A549 (cell line): ENCODE measurements at regions not wholly inside any gene's neighbourhood (a gene's known extent, or its start where the extent isn't known, plus 50 kb on each side); places are given as distances from the start of the nearest gene placed in this dataset.

Experiments
- ATAC-seq, 2 experiments: fragments of 200-7000 bp in 1 of 2; fragments of >200 bp in 1 of 2; cut with Nextera tagmentation in 1 of 2; cut with Tn5 transposase in 1 of 2; 3 replicates each; pipeline versions ENCODE4 v1.8.0 to v1.9.1; 2018 to 2020; ENCODE audit warnings: mild to moderate bottlenecking in 1 of 2, moderate library complexity in 1 of 2
- CTCF ChIA-PET: fragments of 300-600 bp; sonication (Branson Sonifier 250); formaldehyde crosslinking; extraction: SDS; loops from one replicate; lab custom pipeline; 2021; ENCODE audit warnings: antibody characterized with exemption, inconsistent platforms; lab: Yijun Ruan, JAX
- POLR2A ChIA-PET: fragments of 350-600 bp; formaldehyde crosslinking; extraction: SDS; loops from one replicate; lab custom pipeline; 2021; ENCODE audit warnings: antibody characterized with exemption, inconsistent platforms; lab: Yijun Ruan, JAX
- DNase-seq, 2 experiments: peaks; one replicate each; pipeline versions ENCODE4 v3.0.0 to v3.0.0-alpha.2; 2011 to 2016; ENCODE audit warnings: low read depth in 1 of 2, low spot score in 1 of 2
- FAIRE-seq: peaks from 2 replicates; lab custom pipeline; 2011; peaks lifted over from hg19 to GRCh38; lab: Jason Lieb, UNC
- H3K27ac ChIP-seq, 2 experiments: fragments of >200 bp; sonication (Bioruptor Twin); formaldehyde crosslinking; 3 replicates each; pipeline ENCODE4 v1.5.1; 2016 to 2017
- H3K4me1 ChIP-seq: fragments of >200 bp; sonication (Bioruptor Twin); formaldehyde crosslinking; 3 replicates; pipeline ENCODE4 v1.6.1; 2016
- H3K4me2 ChIP-seq: fragments of >200 bp; sonication (Bioruptor Twin); formaldehyde crosslinking; 3 replicates; pipeline ENCODE4 v1.6.1; 2016
- H3K4me3 ChIP-seq: fragments of >200 bp; sonication (Bioruptor Twin); formaldehyde crosslinking; 3 replicates; pipeline ENCODE4 v1.5.1; 2016
- H3K9me3 ChIP-seq: fragments of >200 bp; sonication (Bioruptor Twin); formaldehyde crosslinking; 3 replicates; pipeline ENCODE4 v1.6.1; 2016
- ATOH8 ChIP-seq: fragments of 250-450 bp; sonication (Bioruptor Pico); IDR thresholded peaks from 2 replicates; pipeline ENCODE4 v1.5.0; 2020; ENCODE audit warnings: low read depth, mild to moderate bottlenecking, moderate library complexity
- BCL3 ChIP-seq: fragments of >200 bp; sonication (Bioruptor Twin); formaldehyde crosslinking; IDR thresholded peaks from 3 replicates; pipeline ENCODE4 v1.6.1; 2016
- CBX2 ChIP-seq: fragments of 200-600 bp; sonication (generic); IDR thresholded peaks from 2 replicates; pipeline ENCODE4 v1.6.1; 2016; ENCODE audit warnings: low read depth, mild to moderate bottlenecking, borderline replicate concordance
- CEBPB ChIP-seq, 2 experiments: fragments of >200 bp in 1 of 2; sonication (Bioruptor Twin) in 1 of 2; formaldehyde crosslinking in 1 of 2; IDR thresholded peaks; 2 replicates each; pipeline ENCODE4 v1.6.1; 2012 to 2016
- ELK1 ChIP-seq: fragments of 150-350 bp; IDR thresholded peaks from 2 replicates; pipeline ENCODE4 v1.6.1; 2014; ENCODE audit warnings: low read depth, mild to moderate bottlenecking, low read length
- ESRRA ChIP-seq: fragments of 150-350 bp; IDR thresholded peaks from 2 replicates; pipeline ENCODE4 v1.6.1; 2014; ENCODE audit warnings: mild to moderate bottlenecking, low read length, borderline replicate concordance
- FOSB ChIP-seq: fragments of 250-450 bp; sonication (Bioruptor Pico); IDR thresholded peaks from 2 replicates; pipeline ENCODE4 v1.5.0; 2020; ENCODE audit warnings: mild to moderate bottlenecking, moderate library complexity
- HDAC2 ChIP-seq: fragments of 200-600 bp; sonication (generic); IDR thresholded peaks from 2 replicates; pipeline ENCODE4 v1.6.1; 2016
- HMGXB4 ChIP-seq: fragments of 250-450 bp; sonication (Bioruptor Pico); IDR thresholded peaks from 2 replicates; pipeline ENCODE4 v1.5.0; 2021; ENCODE audit warnings: mild to moderate bottlenecking, moderate library complexity, borderline replicate concordance
- JUN ChIP-seq, 2 experiments: fragments of >200 bp; sonication (Bioruptor Twin); formaldehyde crosslinking; IDR thresholded peaks; 2 replicates in 1 of 2; 3 replicates in 1 of 2; pipeline ENCODE4 v1.6.1; 2016 to 2017
- MAX ChIP-seq: IDR thresholded peaks from 2 replicates; pipeline ENCODE4 v1.6.1; 2012
- MAZ ChIP-seq: fragments of 150-350 bp; IDR thresholded peaks from 2 replicates; pipeline ENCODE4 v1.6.1; 2014; ENCODE audit warnings: antibody characterized with exemption, low read depth, low read length, borderline replicate concordance
- MYC ChIP-seq: IDR thresholded peaks from 2 replicates; pipeline ENCODE4 v1.6.1; 2012; ENCODE audit warnings: mild to moderate bottlenecking, inconsistent platforms, low read length, improper control_type of control experiment, borderline replicate concordance
- PBX3 ChIP-seq: IDR thresholded peaks from 2 replicates; pipeline ENCODE4 v1.6.1; 2012
- POLR2A ChIP-seq: IDR thresholded peaks from 2 replicates; pipeline ENCODE4 v1.6.1; 2012; ENCODE audit warnings: mild to moderate bottlenecking, low read length
- POLR2AphosphoS2 ChIP-seq: conservative IDR thresholded peaks from 2 replicates; pipeline ENCODE4 v1.6.1; 2012; ENCODE audit warnings: low read length, improper control_type of control experiment, inconsistent platforms
- RARB ChIP-seq: fragments of 250-450 bp; sonication (Bioruptor Pico); IDR thresholded peaks from 2 replicates; pipeline ENCODE4 v1.8.0; 2021; ENCODE audit warnings: mild to moderate bottlenecking, moderate library complexity
- REST ChIP-seq: fragments of 200-600 bp; sonication (generic); IDR thresholded peaks from 2 replicates; pipeline ENCODE4 v1.6.1; 2016; ENCODE audit warnings: antibody characterized with exemption, mild to moderate bottlenecking, moderate library complexity
- TP53 ChIP-seq: fragments of 250-450 bp; sonication (Bioruptor Pico); IDR thresholded peaks from 2 replicates; pipeline ENCODE4 v1.5.0; 2021; ENCODE audit warnings: mild to moderate bottlenecking, moderate library complexity
- USF2 ChIP-seq: fragments of 450-650 bp; IDR thresholded peaks from 2 replicates; pipeline ENCODE4 v1.6.1; 2014; ENCODE audit warnings: antibody characterized with exemption
- ZC3H11A ChIP-seq: fragments of 450-650 bp; IDR thresholded peaks from 2 replicates; pipeline ENCODE4 v1.6.1; 2014; ENCODE audit warnings: antibody characterized with exemption, mild to moderate bottlenecking
- ZNF302 ChIP-seq: fragments of 250-450 bp; sonication (Bioruptor Pico); IDR thresholded peaks from 2 replicates; pipeline ENCODE4 v1.9.0; 2021; ENCODE audit warnings: inconsistent platforms, mild to moderate bottlenecking, moderate library complexity
- WGBS: methylation state at CpG from one replicate; pipeline ENCODE4 v1.1.6; 2017; ENCODE audit errors: missing lambda C conversion rate; 5-methylcytosine and 5-hydroxymethylcytosine counted together

GRCh38 chr4:126658411-126658810 is 974.3 kb upstream of the INTU start:
- no peak for DNase-seq
- 0% methylated on average over 1 of the region's 1 CpG for WGBS
- TF ChIP-seq JUN (IDR thresholded peaks at IDR 0.05) = no peak
- no peak for TF ChIP-seq BCL3
- TF ChIP-seq TP53 (CRISPR knock-in tag) = no peak
- TF ChIP-seq CBX2 = no peak
- no peak for TF ChIP-seq RARB (CRISPR knock-in tag)
- no peak for TF ChIP-seq FOSB (CRISPR knock-in tag)
- no peak for TF ChIP-seq POLR2AphosphoS2
- no peak for TF ChIP-seq MAX
- TF ChIP-seq MYC = no peak
- TF ChIP-seq HDAC2 = no peak
- TF ChIP-seq ZNF302 = no peak
- TF ChIP-seq HMGXB4 (CRISPR knock-in tag) = no peak
- no peak for TF ChIP-seq MAZ
- TF ChIP-seq POLR2A = no peak
- no peak for TF ChIP-seq ELK1
- no peak for TF ChIP-seq PBX3
- ChIA-PET CTCF (no interaction called here), POLR2A (no interaction called here)
- Histone ChIP-seq H3K4me3 (no peak overlapping the region), H3K4me2 (no peak overlapping the region), H3K9me3 (no peaks in the 10 kb centered on the region), H3K4me1 (no peaks in the 10 kb centered on the region), H3K27ac (no peak overlapping the region)
- FAIRE-seq = no peak
- no peak for ATAC-seq

GRCh38 chr4:126661194-126661593 is 971.6 kb upstream of the INTU start:
- DNase-seq = no peak
- no peak overlapping the region for H3K4me2 ChIP-seq
- POLR2A ChIA-PET = no interaction called here
- H3K27ac ChIP-seq = no peak overlapping the region
- no peaks in the 10 kb centered on the region for H3K4me1 ChIP-seq
- CTCF ChIA-PET = no interaction called here
- H3K4me3 ChIP-seq = no peak overlapping the region
- ATAC-seq = no peak
- no peak for FAIRE-seq
- no peaks in the 10 kb centered on the region for H3K9me3 ChIP-seq
- no peak for TF ChIP-seq ZC3H11A
- no peak for TF ChIP-seq REST
- no peak for TF ChIP-seq ESRRA
- no peak for TF ChIP-seq CEBPB (IDR thresholded peaks at IDR 0.05)
- no peak for TF ChIP-seq USF2
- no peak for TF ChIP-seq ELK1
- no peak for TF ChIP-seq ATOH8 (CRISPR knock-in tag)
